ENCODE measurements at regions not wholly inside any gene's neighbourhood (a gene's known extent, or its start where the extent isn't known, plus 50 kb on each side); places are given as distances from the start of the nearest gene placed in this dataset.

- dilution Hi-C loops (cut with MboI; ENCODE audit: extremely low pct_ligation_motif_present, low sequenced_read_pairs) (no loop called here), intact Hi-C loops (cut with micrococcal nuclease) (no loop called here)
- H3K4me2 ChIP-seq (ENCODE audit: insufficient read depth, low read length): no peak overlapping the region
- H3K27me3 ChIP-seq (ENCODE audit: control insufficient read depth in 2 of 2, insufficient read depth in 2 of 2, low read length in 2 of 2): no peaks in the 10 kb centered on the region
- H3K36me3 ChIP-seq (ENCODE audit: control insufficient read depth in 2 of 2, extremely low read depth in 1 of 2, insufficient read depth in 2 of 2, low read length in 2 of 2): no peaks in the 10 kb centered on the region
- no peak overlapping the region for H3K4me3 ChIP-seq (replicated peaks in 1 of 3; ENCODE audit: insufficient read depth in 1 of 3, low read depth in 1 of 3, low read length in 3 of 3)
- H4K20me1 ChIP-seq (replicated peaks; ENCODE audit: control insufficient read depth, extremely low read depth, insufficient read depth, low read length): no peaks in the 10 kb centered on the region
- ChIA-PET CTCF (interaction anchor here (1.0 to 3.2 kb wide), 5 partner anchors 10 to 282 kb away, joined by 3 to 11 read pairs (median 4); no protein-coding TSS in a partner anchor), POLR2A (no interaction called here)
- no peaks in the 10 kb centered on the region for H3K79me2 ChIP-seq (ENCODE audit: control insufficient read depth, insufficient read depth, low read length)
- no peak for FAIRE-seq
- H3K9me3 ChIP-seq (replicated peaks; ENCODE audit: control insufficient read depth, insufficient read depth, low read length): no peaks in the 10 kb centered on the region
- DNase-seq (ENCODE audit: low read depth, low spot score): peak; percentile 12
- no TSS peak for BruUV-seq (replicated peaks)
- peak overlapping the region; percentile 50 for H2AFZ ChIP-seq (ENCODE audit: low read depth, low read length)
- TF ChIP-seq FOS (IDR thresholded peaks at IDR 0.05; ENCODE audit: borderline replicate concordance, insufficient read depth, low read length) (no peak), EZH2 (IDR thresholded peaks at IDR 0.05; ENCODE audit: borderline replicate concordance, low read depth, low read length, severe bottlenecking) (no peak)
- H3K9ac ChIP-seq (replicated peaks; ENCODE audit: extremely low read depth, insufficient read depth, low read length): no peak overlapping the region
- H3K27ac ChIP-seq (ENCODE audit: insufficient read depth, low read depth, low read length): no peak overlapping the region
- H3K4me1 ChIP-seq (ENCODE audit: control insufficient read depth, extremely low read depth, insufficient read depth, low read length): peaks cover 8% of the 10 kb centered on the region
- H3K9me1 ChIP-seq (replicated peaks; ENCODE audit: control insufficient read depth, extremely low read depth, insufficient read depth, low read length): no peaks in the 10 kb centered on the region
Measured at GRCh38 chr5:96054311-96055030, 92.8 kb upstream of the ELL2 start.

GRCh38 chr5:96053063-96053735 lies 91.5 kb upstream of the ELL2 start:
- FAIRE-seq (no peak), DNase-seq (ENCODE audit: low read depth, low spot score) (no peak)
- Histone ChIP-seq H3K79me2 (ENCODE audit: control insufficient read depth, insufficient read depth, low read length) (no peaks in the 10 kb centered on the region), H3K9ac (replicated peaks; ENCODE audit: extremely low read depth, insufficient read depth, low read length) (no peak overlapping the region), H3K36me3 (ENCODE audit: control insufficient read depth in 2 of 2, extremely low read depth in 1 of 2, insufficient read depth in 2 of 2, low read length in 2 of 2) (no peaks in the 10 kb centered on the region), H2AFZ (ENCODE audit: low read depth, low read length) (no peak overlapping the region), H4K20me1 (replicated peaks; ENCODE audit: control insufficient read depth, extremely low read depth, insufficient read depth, low read length) (no peaks in the 10 kb centered on the region), H3K4me1 (ENCODE audit: control insufficient read depth, extremely low read depth, insufficient read depth, low read length) (peaks cover 10% of the 10 kb centered on the region), H3K4me2 (ENCODE audit: insufficient read depth, low read length) (no peak overlapping the region), H3K9me1 (replicated peaks; ENCODE audit: control insufficient read depth, extremely low read depth, insufficient read depth, low read length) (no peaks in the 10 kb centered on the region), H3K9me3 (replicated peaks; ENCODE audit: control insufficient read depth, insufficient read depth, low read length) (no peaks in the 10 kb centered on the region), H3K27me3 (ENCODE audit: control insufficient read depth in 2 of 2, insufficient read depth in 2 of 2, low read length in 2 of 2) (no peaks in the 10 kb centered on the region), H3K27ac (ENCODE audit: insufficient read depth, low read depth, low read length) (no peak overlapping the region), H3K4me3 (replicated peaks in 1 of 3; ENCODE audit: insufficient read depth in 1 of 3, low read depth in 1 of 3, low read length in 3 of 3) (no peak overlapping the region)
- intact Hi-C loops (cut with micrococcal nuclease): no loop called here
- dilution Hi-C loops (cut with MboI; ENCODE audit: extremely low pct_ligation_motif_present, low sequenced_read_pairs): no loop called here
- BruUV-seq (replicated peaks): no TSS peak
- ChIA-PET POLR2A (no interaction called here), CTCF (interaction anchor here (1.0 to 3.2 kb wide), 3 partner anchors 11 to 283 kb away, joined by 4 to 11 read pairs (median 7); no protein-coding TSS in a partner anchor)
- TF ChIP-seq POLR2A (IDR thresholded peaks at IDR 0.05; ENCODE audit: low read depth, low read length) (no peak), GATA2 (IDR thresholded peaks at IDR 0.05; ENCODE audit: insufficient read depth, insufficient read length, low read depth, low read length) (no peak), JUN (IDR thresholded peaks at IDR 0.05; ENCODE audit: borderline replicate concordance, insufficient read depth, insufficient read length, low read depth) (no peak), MAX (IDR thresholded peaks at IDR 0.05; ENCODE audit: insufficient read depth, insufficient read length) (no peak), MYC (IDR thresholded peaks at IDR 0.05; ENCODE audit: low read depth, low read length) (no peak), EZH2 (IDR thresholded peaks at IDR 0.05; ENCODE audit: borderline replicate concordance, low read depth, low read length, severe bottlenecking) (no peak)
